B cell (primary cell): ENCODE measurements at regions not wholly inside any gene's neighbourhood (a gene's known extent, or its start where the extent isn't known, plus 50 kb on each side); places are given as distances from the start of the nearest gene placed in this dataset.

Experiments
- ATAC-seq: fragments of 200-7000 bp; cut with Tn5 transposase; one replicate; pipeline ENCODE4 v1.10.0; 2021; ENCODE audit warnings: low read depth, mild to moderate bottlenecking, moderate number of reproducible peaks, moderate library complexity
- CTCF ChIA-PET: fragments of 350-600 bp; sonication (Branson Sonifier 250); formaldehyde crosslinking; loops from one replicate; lab custom pipeline; 2021; ENCODE audit warnings: antibody characterized with exemption, inconsistent platforms; lab: Charles Lee
- POLR2A ChIA-PET: fragments of 350-600 bp; sonication (Branson Sonifier 250); formaldehyde crosslinking; loops from one replicate; lab custom pipeline; 2021; ENCODE audit warnings: antibody characterized with exemption; lab: Charles Lee
- DNase-seq: peaks from one replicate; pipeline ENCODE4 v3.0.0; 2013
- H2AFZ ChIP-seq: 2 replicates; pipeline ENCODE4 v1.6.1; 2012; ENCODE audit warnings: mild to moderate bottlenecking, low read depth, low read length; ENCODE audit not compliant: insufficient read depth, poor library complexity, severe bottlenecking
- H3K27ac ChIP-seq, 2 donors: 1 replicate in 1 of 2; 2 replicates in 1 of 2; pipeline ENCODE4 v1.5.1; 2012 to 2013; ENCODE audit warnings: low read length in 2 of 2, mild to moderate bottlenecking in 2 of 2, moderate library complexity in 1 of 2
- H3K27me3 ChIP-seq, 4 experiments: fragments of 200-600 bp in 1 of 4; sonication (generic) in 1 of 4; replicated peaks in 1 of 4; 1 replicate in 2 of 4; 2 replicates in 2 of 4; pipeline versions ENCODE4 v1.6.1 to v1.7.0; 2013 to 2016; ENCODE audit warnings: low read length in 3 of 4, mild to moderate bottlenecking in 2 of 4, mixed read lengths in 1 of 4, moderate library complexity in 1 of 4; ENCODE audit not compliant: insufficient read depth in 4 of 4, control insufficient read depth in 3 of 4; ENCODE audit errors: control extremely low read depth in 1 of 4
- H3K36me3 ChIP-seq, 2 experiments: replicated peaks in 1 of 2; 1 replicate in 1 of 2; 2 replicates in 1 of 2; pipeline versions ENCODE4 v1.6.1 to v1.7.1; 2013; ENCODE audit warnings: low read length in 1 of 2; ENCODE audit not compliant: insufficient read depth in 2 of 2, control insufficient read depth in 1 of 2; ENCODE audit errors: control extremely low read depth in 1 of 2, extremely low read depth in 1 of 2
- H3K4me1 ChIP-seq, 2 donors: fragments of 200-600 bp in 1 of 2; sonication (generic) in 1 of 2; 1 replicate in 1 of 2; 2 replicates in 1 of 2; pipeline versions ENCODE4 v1.5.1 to v1.6.1; 2013 to 2017; ENCODE audit warnings: low read length in 2 of 2; ENCODE audit not compliant: control insufficient read depth in 2 of 2, insufficient read depth in 2 of 2
- H3K4me2 ChIP-seq: replicated peaks from 2 replicates; pipeline ENCODE3; 2012; ENCODE audit warnings: mild to moderate bottlenecking, low read depth, low read length; ENCODE audit not compliant: poor library complexity, severe bottlenecking
- H3K4me3 ChIP-seq, 5 experiments: fragments of 200-600 bp in 1 of 5; sonication (generic) in 1 of 5; 1 replicate in 3 of 5; 2 replicates in 2 of 5; pipeline versions ENCODE4 v1.5.1 to v1.7.0; 2011 to 2016; ENCODE audit warnings: low read length in 4 of 5, mild to moderate bottlenecking in 4 of 5, low read depth in 2 of 5, control low read depth in 1 of 5, moderate library complexity in 1 of 5; ENCODE audit not compliant: insufficient read depth in 1 of 5; ENCODE audit errors: control extremely low read depth in 1 of 5, extremely low read depth in 1 of 5
- H3K79me2 ChIP-seq: fragments of 200-600 bp; sonication (generic); one replicate; pipeline ENCODE4 v1.6.0; 2016; ENCODE audit warnings: low read length; ENCODE audit not compliant: control insufficient read depth, insufficient read depth
- H3K9ac ChIP-seq: fragments of 200-600 bp; sonication (generic); 2 replicates; pipeline ENCODE4 v1.6.1; 2017; ENCODE audit warnings: mild to moderate bottlenecking, low read length, moderate library complexity
- H3K9me3 ChIP-seq, 3 donors: one replicate each; pipeline versions ENCODE4 v1.6.1 to v1.7.1; 2013; ENCODE audit warnings: low read length in 2 of 3; ENCODE audit not compliant: control insufficient read depth in 2 of 3, insufficient read depth in 1 of 3; ENCODE audit errors: control extremely low read depth in 1 of 3
- H4K20me1 ChIP-seq: 2 replicates; pipeline ENCODE4 v1.6.0; 2012; ENCODE audit warnings: mild to moderate bottlenecking, low read length; ENCODE audit not compliant: insufficient read depth, control insufficient read depth, poor library complexity, severe bottlenecking
- H3K27ac Mint-ChIP-seq: one replicate; pipeline ENCODE4 v1.8.0; 2021; ENCODE audit warnings: mixed read lengths
- H3K27me3 Mint-ChIP-seq: one replicate; pipeline ENCODE4 v1.8.0; 2021; ENCODE audit warnings: mixed read lengths
- H3K4me1 Mint-ChIP-seq: one replicate; pipeline ENCODE4 v1.8.0; 2021; ENCODE audit warnings: mixed read lengths
- H3K4me3 Mint-ChIP-seq: one replicate; pipeline ENCODE4 v1.8.0; 2021; ENCODE audit warnings: mixed read lengths
- H3K9me3 Mint-ChIP-seq: one replicate; pipeline ENCODE4 v1.8.0; 2022; ENCODE audit warnings: mixed read lengths; ENCODE audit not compliant: insufficient read depth
- EZH2 ChIP-seq: IDR thresholded peaks from 2 replicates; pipeline ENCODE4 v1.6.1; 2012; ENCODE audit warnings: borderline replicate concordance, low read depth, mild to moderate bottlenecking, moderate library complexity, low read length; ENCODE audit not compliant: insufficient read depth, poor library complexity, severe bottlenecking
- WGBS: methylation state at CpG from one replicate; pipeline ENCODE4 v1.1.5; 2013; ENCODE audit warnings: missing lambda C conversion rate; ENCODE audit not compliant: insufficient coverage; 5-methylcytosine and 5-hydroxymethylcytosine counted together
- intact Hi-C: fragments of 100-400 bp; cut with micrococcal nuclease; formaldehyde crosslinking; loops from one replicate; pipeline ENCODE4 v1.10.0; 2022
- TF ChIP-seq, protein P1 (sequence below): fragments of 200-600 bp; IDR thresholded peaks from one replicate; pipeline ENCODE4 v1.8.0; 2022; ENCODE audit warnings: antibody characterized with exemption, mild to moderate bottlenecking

DNA sequence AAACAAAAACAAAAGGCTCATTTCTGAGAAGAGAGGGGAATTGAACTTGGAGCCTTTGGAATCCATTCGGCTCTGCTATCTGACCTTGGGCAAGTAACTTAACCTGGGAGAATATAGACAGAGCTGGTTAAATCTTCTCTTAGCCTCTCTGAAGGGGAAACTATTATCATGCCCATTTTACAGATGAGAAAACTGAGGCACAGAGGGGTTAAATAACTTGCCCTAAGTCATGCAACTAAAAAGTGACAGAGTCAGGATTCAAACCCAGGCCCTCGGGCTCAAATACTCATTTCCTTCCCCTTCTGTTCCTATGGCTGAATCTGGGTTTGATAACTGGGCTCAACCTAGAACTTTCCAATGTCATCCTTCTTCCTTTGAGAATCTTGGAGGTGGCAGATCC, 291.3 kb upstream of the MSX2 start:
- no peaks in the 10 kb centered on the region for H3K4me1 Mint-ChIP-seq
- Histone ChIP-seq H3K27ac (no peak overlapping the region), H3K9me3 (peaks cover 0 to 6% (median 0%) of the 10 kb centered on the region in 3 donors), H3K27me3 (peaks cover 0 to 2% (median 0%) of the 10 kb centered on the region in 4 experiments), H3K4me1 (no peaks in the 10 kb centered on the region), H3K4me3 (no peak overlapping the region), H3K36me3 (no peaks in the 10 kb centered on the region), H3K9ac (no peak overlapping the region), H3K4me2 (no peak overlapping the region), H2AFZ (no peak overlapping the region), H3K79me2 (no peaks in the 10 kb centered on the region), H4K20me1 (no peaks in the 10 kb centered on the region)
- no peak for TF ChIP-seq EZH2
- TF ChIP-seq, protein P1, sequence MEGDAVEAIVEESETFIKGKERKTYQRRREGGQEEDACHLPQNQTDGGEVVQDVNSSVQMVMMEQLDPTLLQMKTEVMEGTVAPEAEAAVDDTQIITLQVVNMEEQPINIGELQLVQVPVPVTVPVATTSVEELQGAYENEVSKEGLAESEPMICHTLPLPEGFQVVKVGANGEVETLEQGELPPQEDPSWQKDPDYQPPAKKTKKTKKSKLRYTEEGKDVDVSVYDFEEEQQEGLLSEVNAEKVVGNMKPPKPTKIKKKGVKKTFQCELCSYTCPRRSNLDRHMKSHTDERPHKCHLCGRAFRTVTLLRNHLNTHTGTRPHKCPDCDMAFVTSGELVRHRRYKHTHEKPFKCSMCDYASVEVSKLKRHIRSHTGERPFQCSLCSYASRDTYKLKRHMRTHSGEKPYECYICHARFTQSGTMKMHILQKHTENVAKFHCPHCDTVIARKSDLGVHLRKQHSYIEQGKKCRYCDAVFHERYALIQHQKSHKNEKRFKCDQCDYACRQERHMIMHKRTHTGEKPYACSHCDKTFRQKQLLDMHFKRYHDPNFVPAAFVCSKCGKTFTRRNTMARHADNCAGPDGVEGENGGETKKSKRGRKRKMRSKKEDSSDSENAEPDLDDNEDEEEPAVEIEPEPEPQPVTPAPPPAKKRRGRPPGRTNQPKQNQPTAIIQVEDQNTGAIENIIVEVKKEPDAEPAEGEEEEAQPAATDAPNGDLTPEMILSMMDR = no peak
- H3K4me3 Mint-ChIP-seq = no peak overlapping the region
- no peak overlapping the region for H3K27ac Mint-ChIP-seq
- WGBS = no CpG with 5 or more reads among the region's 2 CpGs
- ChIA-PET POLR2A (no interaction called here), CTCF (no interaction called here)
- intact Hi-C loops = no loop called here
- DNase-seq = no peak
- H3K9me3 Mint-ChIP-seq = no peaks in the 10 kb centered on the region
- H3K27me3 Mint-ChIP-seq = peaks cover 11% of the 10 kb centered on the region
- ATAC-seq = no peak

DNA sequence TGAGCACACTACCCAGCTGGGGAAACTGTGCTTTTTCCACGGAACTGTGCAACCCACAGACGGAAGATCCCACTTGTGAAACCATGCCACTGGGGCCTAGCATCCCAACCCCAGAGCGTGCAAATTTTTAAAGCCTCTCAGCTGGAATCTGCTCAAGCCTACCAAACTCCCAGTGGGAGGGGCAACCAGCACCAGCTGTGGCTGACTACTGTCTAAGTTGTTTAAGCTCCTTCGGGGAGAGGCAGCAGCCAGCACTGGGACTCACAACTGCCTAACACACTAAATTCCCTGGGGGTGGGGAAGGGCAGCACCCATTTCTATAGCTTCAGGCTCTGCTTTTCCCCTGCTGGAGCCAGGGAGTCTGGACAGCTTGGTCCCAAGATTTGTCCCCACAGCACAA, 287.6 kb upstream of the MSX2 start:
- Histone ChIP-seq H3K27me3 (no peaks in the 10 kb centered on the region), H3K9me3 (peaks cover 0 to 6% (median 0%) of the 10 kb centered on the region in 3 donors), H3K9ac (no peak overlapping the region), H3K79me2 (no peaks in the 10 kb centered on the region), H3K4me2 (no peak overlapping the region), H4K20me1 (no peaks in the 10 kb centered on the region), H3K36me3 (no peaks in the 10 kb centered on the region), H3K4me3 (no peak overlapping the region), H3K27ac (no peak overlapping the region), H2AFZ (no peak overlapping the region), H3K4me1 (no peaks in the 10 kb centered on the region)
- Mint-ChIP-seq H3K4me3 (no peak overlapping the region), H3K4me1 (no peaks in the 10 kb centered on the region), H3K27me3 (peaks cover 10% of the 10 kb centered on the region), H3K9me3 (no peaks in the 10 kb centered on the region), H3K27ac (no peak overlapping the region)
- intact Hi-C loops = no loop called here
- ChIA-PET CTCF (interaction anchor here (0.7 kb wide), 1 partner anchor 478 kb away, joined by 3 read pairs; no protein-coding TSS in a partner anchor), POLR2A (no interaction called here)
- TF ChIP-seq, protein P1 = no peak
- no peak for TF ChIP-seq EZH2
- WGBS = 75% methylated on average over 3 of the region's 4 CpGs
- no peak for ATAC-seq
- no peak for DNase-seq
